Panc1 (cell line): ENCODE measurements at regions not wholly inside any gene's neighbourhood (a gene's known extent, or its start where the extent isn't known, plus 50 kb on each side); places are given as distances from the start of the nearest gene placed in this dataset.

Experiments
- ATAC-seq: fragments of 200-7000 bp; cut with Tn5 transposase; 2 replicates; pipeline ENCODE4 v1.9.1; 2020; ENCODE audit warnings: mild to moderate bottlenecking, moderate library complexity
- BruUV-seq: library from RNA; stranded (reverse); fragments of 400-500 nt; replicated peaks from 2 replicates; lab custom pipeline; 2021; lab: Mats Ljungman, UMichigan
- CTCF ChIA-PET: fragments of 300-600 bp; sonication (Branson Sonifier 250); formaldehyde crosslinking; loops from one replicate; lab custom pipeline; 2022; ENCODE audit warnings: antibody characterized with exemption; lab: Charles Lee
- POLR2A ChIA-PET: fragments of 300-600 bp; sonication (Branson Sonifier 250); formaldehyde crosslinking; loops from one replicate; lab custom pipeline; 2022; ENCODE audit warnings: antibody characterized with exemption; lab: Charles Lee
- DNase-seq: peaks from one replicate; pipeline ENCODE4 v3.0.0-alpha.2; 2010; ENCODE audit warnings: low read depth, low spot score
- H3K27ac ChIP-seq: 2 replicates; pipeline ENCODE4 v1.5.1; 2011; ENCODE audit warnings: mild to moderate bottlenecking, low read length, inconsistent platforms
- H3K27me3 ChIP-seq: fragments of 200-500 bp; sonication (Bioruptor generic); 2 replicates; pipeline ENCODE4 v1.6.0; 2014; ENCODE audit warnings: low read length, inconsistent platforms; ENCODE audit not compliant: control insufficient read depth, insufficient read depth
- H3K36me3 ChIP-seq: fragments of 200-500 bp; sonication (Bioruptor generic); 2 replicates; pipeline ENCODE4 v1.5.1; 2014; ENCODE audit warnings: inconsistent platforms, mild to moderate bottlenecking, low read length, moderate library complexity; ENCODE audit not compliant: control insufficient read depth, insufficient read depth
- H3K4me1 ChIP-seq: 2 replicates; pipeline ENCODE4 v1.5.1; 2011; ENCODE audit warnings: inconsistent platforms, mild to moderate bottlenecking, low read length, moderate library complexity; ENCODE audit not compliant: control insufficient read depth, insufficient read depth
- H3K4me3 ChIP-seq, 2 experiments: 2 replicates each; pipeline ENCODE4 v1.5.1; 2011 to 2012; ENCODE audit warnings: low read depth in 2 of 2, low read length in 2 of 2, mild to moderate bottlenecking in 2 of 2, inconsistent platforms in 1 of 2, moderate library complexity in 1 of 2
- H3K9me3 ChIP-seq: fragments of 200-500 bp; sonication (Bioruptor generic); 2 replicates; pipeline ENCODE4 v1.5.1; 2014; ENCODE audit warnings: low read depth, mild to moderate bottlenecking, inconsistent platforms, low read length, moderate library complexity; ENCODE audit not compliant: control insufficient read depth, insufficient read depth
- POLR2AphosphoS5 ChIP-seq: IDR thresholded peaks from 2 replicates; pipeline ENCODE4 v1.6.1; 2012; ENCODE audit warnings: mild to moderate bottlenecking, low read depth, low read length, moderate library complexity
- REST ChIP-seq, 2 experiments: IDR thresholded peaks; 2 replicates each; pipeline ENCODE4 v1.6.1; 2011 to 2012; ENCODE audit warnings: low read depth in 2 of 2, control low read depth in 1 of 2, low read length in 1 of 2, mild to moderate bottlenecking in 1 of 2, moderate library complexity in 1 of 2; ENCODE audit not compliant: insufficient read depth in 1 of 2
- SIN3A ChIP-seq: IDR thresholded peaks from 2 replicates; pipeline ENCODE4 v1.6.1; 2012; ENCODE audit warnings: low read depth, mild to moderate bottlenecking, low read length, moderate library complexity, borderline replicate concordance; ENCODE audit not compliant: insufficient read depth
- TCF7L2 ChIP-seq: IDR thresholded peaks from 2 replicates; pipeline ENCODE4 v1.6.1; 2011; ENCODE audit warnings: mild to moderate bottlenecking, low read depth, low read length, inconsistent platforms
- in situ Hi-C: cut with HindIII; loops from 2 replicates; pipeline ENCODE4 v1.10.0; 2016; ENCODE audit warnings: low sequenced_read_pairs, low pct_unique_long_range_greater_than_20kb
- intact Hi-C: fragments of 100-400 bp; cut with micrococcal nuclease; formaldehyde crosslinking; loops from one replicate; pipeline ENCODE4 v1.10.0; 2022; ENCODE audit not compliant: unreplicated experiment
- TF ChIP-seq, protein P1 (sequence below): fragments of 450-650 bp; IDR thresholded peaks from 2 replicates; pipeline ENCODE4 v1.5.1; 2017; ENCODE audit warnings: mild to moderate bottlenecking

DNA sequence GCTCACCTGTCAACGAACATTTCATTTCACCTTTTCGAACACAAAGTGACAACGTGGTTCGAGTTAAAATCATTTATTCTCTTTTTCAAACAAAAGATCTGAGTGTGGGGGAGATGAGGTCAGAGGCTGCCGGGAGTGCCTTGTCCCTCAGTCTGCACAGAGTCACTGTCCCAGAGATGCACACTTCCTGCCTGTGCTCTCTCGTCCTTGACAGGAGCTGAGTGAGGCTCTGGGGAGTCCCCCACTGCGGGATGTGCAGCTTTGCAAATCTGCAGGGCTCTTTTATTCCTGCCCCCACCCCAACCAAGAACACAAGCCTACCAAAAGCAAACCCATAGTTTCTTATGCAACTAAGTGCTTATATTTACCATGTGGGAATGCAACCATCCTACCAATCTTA is 497.8 kb downstream of the EIPR1 start:
- BruUV-seq = no TSS peak
- no peaks in the 10 kb centered on the region for H3K4me1 ChIP-seq
- no peak for TF ChIP-seq REST (IDR thresholded peaks at IDR 0.05; ENCODE audit: insufficient read depth in 1 of 2, low read depth in 2 of 2, low read length in 1 of 2)
- no peak for TF ChIP-seq POLR2AphosphoS5
- ATAC-seq (no peak), DNase-seq (no peak)
- no peaks in the 10 kb centered on the region; the same call in 1 of the 2 replicates for H3K9me3 ChIP-seq
- no peaks in the 10 kb centered on the region for H3K36me3 ChIP-seq
- intact Hi-C loops (no loop called here), in situ Hi-C loops (no loop called here)
- POLR2A ChIA-PET = no interaction called here
- CTCF ChIA-PET = no interaction called here
- H3K27ac ChIP-seq = no peak overlapping the region
- H3K27me3 ChIP-seq = no peaks in the 10 kb centered on the region
- no peak overlapping the region for H3K4me3 ChIP-seq

- H3K9me3 ChIP-seq = no peaks in the 10 kb centered on the region; the same call in 1 of the 2 replicates
- POLR2A ChIA-PET = no interaction called here
Measured at GRCh38 chr2:2879071-2879470, 498.5 kb downstream of the EIPR1 start.

More at GRCh38 chr2:2879071-2879470, 498.5 kb downstream of the EIPR1 start:
- Histone ChIP-seq H3K27me3 (no peaks in the 10 kb centered on the region), H3K27ac (no peak overlapping the region), H3K4me1 (no peaks in the 10 kb centered on the region), H3K4me3 (no peak overlapping the region), H3K36me3 (no peaks in the 10 kb centered on the region)
- CTCF ChIA-PET = no interaction called here
- intact Hi-C loops = no loop called here
- in situ Hi-C loops = no loop called here
- no TSS peak for BruUV-seq
- DNase-seq (no peak), ATAC-seq (no peak)
- TF ChIP-seq SIN3A (no peak), TCF7L2 (no peak), REST (IDR thresholded peaks at IDR 0.05; ENCODE audit: insufficient read depth in 1 of 2, low read depth in 2 of 2, low read length in 1 of 2) (no peak), POLR2AphosphoS5 (no peak)
- TF ChIP-seq, protein P1, sequence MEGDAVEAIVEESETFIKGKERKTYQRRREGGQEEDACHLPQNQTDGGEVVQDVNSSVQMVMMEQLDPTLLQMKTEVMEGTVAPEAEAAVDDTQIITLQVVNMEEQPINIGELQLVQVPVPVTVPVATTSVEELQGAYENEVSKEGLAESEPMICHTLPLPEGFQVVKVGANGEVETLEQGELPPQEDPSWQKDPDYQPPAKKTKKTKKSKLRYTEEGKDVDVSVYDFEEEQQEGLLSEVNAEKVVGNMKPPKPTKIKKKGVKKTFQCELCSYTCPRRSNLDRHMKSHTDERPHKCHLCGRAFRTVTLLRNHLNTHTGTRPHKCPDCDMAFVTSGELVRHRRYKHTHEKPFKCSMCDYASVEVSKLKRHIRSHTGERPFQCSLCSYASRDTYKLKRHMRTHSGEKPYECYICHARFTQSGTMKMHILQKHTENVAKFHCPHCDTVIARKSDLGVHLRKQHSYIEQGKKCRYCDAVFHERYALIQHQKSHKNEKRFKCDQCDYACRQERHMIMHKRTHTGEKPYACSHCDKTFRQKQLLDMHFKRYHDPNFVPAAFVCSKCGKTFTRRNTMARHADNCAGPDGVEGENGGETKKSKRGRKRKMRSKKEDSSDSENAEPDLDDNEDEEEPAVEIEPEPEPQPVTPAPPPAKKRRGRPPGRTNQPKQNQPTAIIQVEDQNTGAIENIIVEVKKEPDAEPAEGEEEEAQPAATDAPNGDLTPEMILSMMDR = no peak
